Germinal center (tissue), 1 donor: ENCODE measurements at regions not wholly inside any gene's neighbourhood (a gene's known extent, or its start where the extent isn't known, plus 50 kb on each side); places are given as distances from the start of the nearest gene placed in this dataset.

Source experiments
- DNase-seq: peaks from one replicate; pipeline ENCODE4 v3.0.0; 2012; ENCODE audit warnings: mixed read lengths, low spot score

GRCh38 chr13:53144826-53145225 lies 116.2 kb downstream of the OLFM4 start:
- no peak for DNase-seq

- no peak for DNase-seq
Measured at GRCh38 chr13:53150568-53150967, 122.0 kb downstream of the OLFM4 start.

- peak; percentile 5 for DNase-seq
Measured at GRCh38 chr13:53151336-53152056, 122.9 kb downstream of the OLFM4 start.

- DNase-seq, result no peak
Measured at GRCh38 chr13:53152057-53152421, 123.4 kb downstream of the OLFM4 start.

GRCh38 chr13:53158201-53158600 lies 129.6 kb downstream of the OLFM4 start:
- no peak for DNase-seq

- no peak for DNase-seq
Measured at GRCh38 chr13:53159431-53159830, 130.8 kb downstream of the OLFM4 start.

- DNase-seq, result no peak
Measured at GRCh38 chr13:53160211-53160610, 131.6 kb downstream of the OLFM4 start.

- no peak for DNase-seq
Measured at GRCh38 chr13:53161251-53161650, 132.6 kb downstream of the OLFM4 start.

GRCh38 chr13:53165261-53165660 lies 136.6 kb downstream of the OLFM4 start:
- no peak for DNase-seq

- no peak for DNase-seq
Measured at GRCh38 chr13:53167561-53167960, 138.9 kb downstream of the OLFM4 start.

GRCh38 chr13:53170910-53171309 lies 142.3 kb downstream of the OLFM4 start:
- no peak for DNase-seq

- DNase-seq, result no peak
Measured at GRCh38 chr13:53174545-53174944, 145.9 kb downstream of the OLFM4 start.

GRCh38 chr13:53180684-53181083 lies 152.1 kb downstream of the OLFM4 start:
- no peak for DNase-seq

GRCh38 chr13:53182724-53183123 lies 154.1 kb downstream of the OLFM4 start:
- DNase-seq, result no peak

- DNase-seq, result no peak
Measured at GRCh38 chr13:53188120-53188519, 159.5 kb downstream of the OLFM4 start.

GRCh38 chr13:53189162-53189561 lies 160.5 kb downstream of the OLFM4 start:
- DNase-seq, result no peak

GRCh38 chr13:53191091-53191490 lies 162.5 kb downstream of the OLFM4 start:
- no peak for DNase-seq

- DNase-seq, result no peak
Measured at GRCh38 chr13:53197424-53197823, 168.8 kb downstream of the OLFM4 start.

- DNase-seq, result no peak
Measured at GRCh38 chr13:53198017-53198416, 169.4 kb downstream of the OLFM4 start.

GRCh38 chr13:53198736-53199135 lies 170.1 kb downstream of the OLFM4 start:
- no peak for DNase-seq

- no peak for DNase-seq
Measured at GRCh38 chr13:53200075-53200474, 171.5 kb downstream of the OLFM4 start.

- DNase-seq, result peak; percentile 6
Measured at GRCh38 chr13:53200498-53201453, 172.2 kb downstream of the OLFM4 start.
